ENCODE measurements at regions not wholly inside any gene's neighbourhood (a gene's known extent, or its start where the extent isn't known, plus 50 kb on each side); places are given as distances from the start of the nearest gene placed in this dataset.

GRCh38 chr5:68012429-68012828, 203.1 kb upstream of the PIK3R1 start:
- H3K14ac ChIP-seq (ENCODE audit: insufficient read depth, low read length), result no peak overlapping the region
- H4K20me1 ChIP-seq (ENCODE audit: control insufficient read depth, insufficient read depth, insufficient read length), result no peaks in the 10 kb centered on the region
- no peak overlapping the region for H3K56ac ChIP-seq (ENCODE audit: insufficient read length, low read depth, low read length)
- no peak overlapping the region for H2BK20ac ChIP-seq (ENCODE audit: low read depth, low read length, poor library complexity, severe bottlenecking)
- H3K4me3 Mint-ChIP-seq, result no peak overlapping the region
- H3K18ac ChIP-seq (ENCODE audit: insufficient read length, low read depth, low read length), result no peak overlapping the region
- no peak overlapping the region for H2BK5ac ChIP-seq (ENCODE audit: insufficient read length, low read length)
- H2BK120ac ChIP-seq (ENCODE audit: low read depth, low read length, poor library complexity, severe bottlenecking), result no peak overlapping the region
- H3K36me3 Mint-ChIP-seq (ENCODE audit: insufficient read depth in 1 of 3, low read depth in 3 of 3), result peaks cover 0 to 2% (median 0%) of the 10 kb centered on the region in 3 experiments; a peak in 1 of 7 replicates
- no peaks in the 10 kb centered on the region for H3K9me3 ChIP-seq (ENCODE audit: control insufficient read depth, low read depth, low read length)
- H3K9ac ChIP-seq (ENCODE audit: extremely low read depth, insufficient read length, low read length), result no peak overlapping the region
- TF ChIP-seq CTCF (conservative IDR thresholded peaks at IDR 0.05), result no peak
- H4K91ac ChIP-seq (ENCODE audit: insufficient read length, low read depth, low read length), result no peak overlapping the region
- no peak overlapping the region for H3K4me2 ChIP-seq (ENCODE audit: insufficient read depth, insufficient read length, low read length)
- H3K4me1 ChIP-seq (ENCODE audit: insufficient read depth, low read length), result no peaks in the 10 kb centered on the region
- no peak overlapping the region for H4K8ac ChIP-seq (replicated peaks; ENCODE audit: insufficient read length, low read depth, low read length)
- H3K27ac Mint-ChIP-seq, result no peak overlapping the region
- no peaks in the 10 kb centered on the region for H3K27me3 Mint-ChIP-seq (ENCODE audit: low read depth)
- no peaks in the 10 kb centered on the region for H3K27me3 ChIP-seq (ENCODE audit: insufficient read depth, low read length)
- H3K23ac ChIP-seq (ENCODE audit: insufficient read length, low read depth, low read length), result no peak overlapping the region
- no peak overlapping the region for H3K27ac ChIP-seq (ENCODE audit: insufficient read length, low read depth, low read length)
- H2BK12ac ChIP-seq (ENCODE audit: insufficient read length, low read depth, low read length), result no peak overlapping the region
- no peaks in the 10 kb centered on the region for H3K4me1 Mint-ChIP-seq
- H3K79me2 ChIP-seq (ENCODE audit: insufficient read depth, low read length), result no peaks in the 10 kb centered on the region
- H3K9me3 Mint-ChIP-seq, result peaks cover 0 to 9% of the 10 kb centered on the region in 2 experiments; a peak in 3 of 5 replicates
- H2BK15ac ChIP-seq (ENCODE audit: low read depth, low read length), result no peak overlapping the region
- H3K23me2 ChIP-seq (ENCODE audit: insufficient read length, low read depth, low read length, poor library complexity, severe bottlenecking), result no peaks in the 10 kb centered on the region
- no peak overlapping the region for H3T11ph ChIP-seq (ENCODE audit: low read length)
- no CpG with 5 or more reads among the region's 1 CpG for WGBS (ENCODE audit: extremely low coverage, insufficient read length, low lambda C conversion rate)
- H2AFZ ChIP-seq (ENCODE audit: low read length), result no peak overlapping the region
- DNase-seq, result no peak
- H3K79me1 ChIP-seq (ENCODE audit: insufficient read depth, low read depth, low read length, poor library complexity, severe bottlenecking), result no peaks in the 10 kb centered on the region
- no peak overlapping the region for H2AK5ac ChIP-seq (ENCODE audit: insufficient read length, low read length)
- H4K5ac ChIP-seq (ENCODE audit: insufficient read length, low read depth, low read length), result no peak overlapping the region
- no peak overlapping the region for H3K4ac ChIP-seq (ENCODE audit: low read depth, low read length)
